Progenitor cell of endocrine pancreas (in vitro differentiated cells): ENCODE measurements at regions not wholly inside any gene's neighbourhood (a gene's known extent, or its start where the extent isn't known, plus 50 kb on each side); places are given as distances from the start of the nearest gene placed in this dataset.

Experiments used
- DNase-seq: peaks from one replicate; pipeline ENCODE4 v3.0.0; 2021; ENCODE audit warnings: low spot score; ENCODE audit not compliant: unreplicated experiment
- H3K27ac Mint-ChIP-seq: 2 replicates; pipeline ENCODE4 v1.8.0; 2021; ENCODE audit warnings: mild to moderate bottlenecking, moderate library complexity, mixed read lengths
- H3K27me3 Mint-ChIP-seq: 2 replicates; pipeline ENCODE4 v1.8.0; 2021; ENCODE audit warnings: mixed read lengths
- H3K36me3 Mint-ChIP-seq: 2 replicates; pipeline ENCODE4 v1.8.0; 2022; ENCODE audit warnings: mixed read lengths; ENCODE audit not compliant: insufficient read depth
- H3K4me1 Mint-ChIP-seq: 2 replicates; pipeline ENCODE4 v1.8.0; 2021; ENCODE audit warnings: low read depth, mixed read lengths
- H3K4me3 Mint-ChIP-seq: 2 replicates; pipeline ENCODE4 v1.8.0; 2021; ENCODE audit warnings: low read depth, mild to moderate bottlenecking, moderate library complexity, mixed read lengths
- H3K9me3 Mint-ChIP-seq: 2 replicates; pipeline ENCODE4 v1.8.0; 2021; ENCODE audit warnings: low read depth, mixed read lengths
- CTCF ChIP-seq: fragments of 200-600 bp; sonication (generic); IDR thresholded peaks from one replicate; pipeline ENCODE4 v1.5.0; 2021; ENCODE audit warnings: antibody characterized with exemption, mild to moderate bottlenecking; ENCODE audit not compliant: unreplicated experiment

DNA sequence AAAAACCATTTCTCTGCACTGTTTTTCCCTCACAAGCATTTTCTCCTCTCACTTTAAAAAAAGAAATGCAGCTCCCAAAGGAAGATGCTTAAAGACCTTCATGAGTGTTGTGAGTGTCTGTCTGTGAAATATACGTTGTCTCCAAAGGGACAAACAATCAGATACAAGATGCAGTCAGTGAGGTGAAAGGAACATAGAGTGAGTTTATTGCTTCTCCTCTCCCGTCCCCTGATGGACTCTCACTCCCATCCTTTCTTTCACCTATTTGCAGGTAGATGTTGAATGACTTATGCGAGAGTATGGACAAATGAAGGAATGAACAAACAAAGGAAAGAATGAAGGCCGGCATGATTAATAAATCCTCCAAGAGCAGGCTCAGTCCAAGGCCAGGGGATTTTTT, 561.2 kb upstream of the DIPK2B start:
- no peak overlapping the region for H3K4me3 Mint-ChIP-seq
- peaks cover 6% of the 10 kb centered on the region for H3K4me1 Mint-ChIP-seq
- no peak overlapping the region for H3K27ac Mint-ChIP-seq

DNA sequence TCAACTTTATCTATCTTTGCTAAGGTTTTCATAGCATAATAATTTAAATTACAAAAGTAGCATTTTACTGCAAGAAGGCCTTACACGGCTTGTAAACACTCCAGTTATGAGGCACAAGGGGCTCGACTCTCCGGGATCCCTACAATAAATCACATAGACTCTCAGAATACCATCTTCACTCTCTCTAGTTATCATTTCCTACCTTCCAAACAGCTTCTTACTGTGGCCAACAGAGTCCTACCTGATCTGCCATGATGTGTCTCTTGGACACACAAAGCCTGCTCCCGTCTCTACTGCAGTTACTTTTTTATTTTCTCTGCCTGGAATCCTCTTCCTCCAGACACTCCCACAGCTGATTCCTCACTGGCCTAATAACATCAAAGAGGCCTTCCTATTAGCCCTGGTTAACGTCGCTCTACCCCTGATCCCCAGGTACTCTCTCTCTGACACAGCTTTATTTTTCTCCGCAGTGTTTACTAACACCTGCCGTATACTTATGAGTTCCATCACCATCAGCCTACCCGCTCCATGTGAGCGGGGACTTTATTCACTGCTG, 559.6 kb upstream of the DIPK2B start:
- H3K27me3 Mint-ChIP-seq = no peaks in the 10 kb centered on the region

More for the DNA sequence above, 561.2 kb upstream of the DIPK2B start:
- H3K27me3 Mint-ChIP-seq = no peaks in the 10 kb centered on the region
- no peak for DNase-seq
- H3K9me3 Mint-ChIP-seq = peaks cover 9% of the 10 kb centered on the region
- H3K36me3 Mint-ChIP-seq = peaks cover 6% of the 10 kb centered on the region
- no peak for TF ChIP-seq CTCF

DNA sequence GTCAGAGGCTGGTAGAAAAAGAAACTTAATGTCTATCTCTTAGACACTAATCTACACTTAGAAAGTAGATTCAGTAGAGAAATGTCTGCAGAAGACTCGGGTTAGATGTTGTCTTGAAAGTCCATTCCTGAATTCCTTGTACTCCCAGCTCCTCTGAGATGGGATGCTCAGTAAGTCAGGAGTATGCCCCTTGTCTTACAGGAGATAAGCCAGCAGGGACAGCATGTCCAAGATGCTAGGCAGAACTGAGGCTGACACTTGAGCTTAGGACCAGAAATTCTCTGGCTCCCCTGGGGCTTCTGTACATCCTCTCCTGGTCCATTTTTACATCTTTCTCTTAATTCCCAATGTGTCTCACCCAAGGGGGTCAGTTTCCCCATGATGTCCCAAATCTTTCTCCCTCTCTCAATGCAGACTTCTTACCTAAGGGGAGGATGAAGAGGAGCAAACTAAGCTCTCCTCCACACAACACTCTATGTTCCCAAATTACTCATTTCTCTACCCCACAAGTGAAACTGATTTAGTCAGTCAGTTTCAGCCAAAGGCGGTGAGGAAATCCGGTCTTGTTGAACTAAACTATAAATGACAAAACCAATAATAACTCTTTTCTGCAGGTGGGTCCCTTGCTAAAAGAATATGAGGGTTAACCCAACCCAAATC, 558.2 kb upstream of the DIPK2B start:
- Mint-ChIP-seq H3K36me3 (peaks cover 7% of the 10 kb centered on the region), H3K27me3 (no peaks in the 10 kb centered on the region), H3K4me3 (no peak overlapping the region), H3K9me3 (peaks cover 12% of the 10 kb centered on the region), H3K4me1 (peaks cover 6% of the 10 kb centered on the region), H3K27ac (peak overlapping the region; percentile 50)
- no peak for TF ChIP-seq CTCF
- no peak for DNase-seq

More for the DNA sequence above, 559.6 kb upstream of the DIPK2B start:
- no peak overlapping the region for H3K4me3 Mint-ChIP-seq
- TF ChIP-seq CTCF = no peak
- no peak for DNase-seq
- H3K36me3 Mint-ChIP-seq = peaks cover 7% of the 10 kb centered on the region
- no peak overlapping the region for H3K27ac Mint-ChIP-seq
- H3K9me3 Mint-ChIP-seq = peaks cover 12% of the 10 kb centered on the region
- H3K4me1 Mint-ChIP-seq = peaks cover 8% of the 10 kb centered on the region

- Mint-ChIP-seq H3K9me3 (peaks cover 12% of the 10 kb centered on the region), H3K27ac (no peak overlapping the region), H3K36me3 (peaks cover 6% of the 10 kb centered on the region)
These were observed 557.6 kb upstream of the DIPK2B start for GRCh38 chrX:45758319-45758718.

DNA sequence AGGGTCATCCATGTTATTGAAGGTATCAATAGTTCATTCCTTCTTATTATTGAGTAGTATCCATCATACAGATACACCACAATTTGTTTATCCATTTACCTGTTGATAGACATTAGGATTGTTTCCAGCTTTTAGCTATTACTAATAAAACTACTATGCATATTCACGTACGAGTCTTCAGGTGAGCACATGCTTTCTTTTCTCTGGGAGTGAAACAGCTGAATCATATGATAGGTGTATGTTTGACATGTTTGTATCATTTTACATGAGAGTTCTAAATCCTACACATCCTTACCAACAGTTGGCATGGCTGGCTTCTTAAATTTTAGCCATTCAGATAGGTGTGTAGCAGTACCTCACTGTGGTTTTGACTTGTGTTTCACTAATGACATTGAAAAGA, 556.6 kb upstream of the DIPK2B start:
- Mint-ChIP-seq H3K27me3 (no peaks in the 10 kb centered on the region), H3K27ac (no peak overlapping the region), H3K36me3 (peaks cover 6% of the 10 kb centered on the region), H3K9me3 (peaks cover 12% of the 10 kb centered on the region), H3K4me1 (peaks cover 6% of the 10 kb centered on the region), H3K4me3 (no peak overlapping the region)
- no peak for DNase-seq
- no peak for TF ChIP-seq CTCF

More at GRCh38 chrX:45758319-45758718, 557.6 kb upstream of the DIPK2B start:
- H3K4me3 Mint-ChIP-seq = no peak overlapping the region
- peaks cover 6% of the 10 kb centered on the region for H3K4me1 Mint-ChIP-seq
- no peak for TF ChIP-seq CTCF
- no peaks in the 10 kb centered on the region for H3K27me3 Mint-ChIP-seq
- DNase-seq = no peak
